KG1 (cell line): ENCODE measurements at regions not wholly inside any gene's neighbourhood (a gene's known extent, or its start where the extent isn't known, plus 50 kb on each side); places are given as distances from the start of the nearest gene placed in this dataset.
"Not testable (repeated sequence)": the region's sequence is repeated elsewhere in the genome, so short reads cannot be mapped to it uniquely, and the experiment has no call there.

Experiments
- DNase-seq: peaks from one replicate; lab custom pipeline; 2025; lab: John Stamatoyannopoulos, UW

DNA sequence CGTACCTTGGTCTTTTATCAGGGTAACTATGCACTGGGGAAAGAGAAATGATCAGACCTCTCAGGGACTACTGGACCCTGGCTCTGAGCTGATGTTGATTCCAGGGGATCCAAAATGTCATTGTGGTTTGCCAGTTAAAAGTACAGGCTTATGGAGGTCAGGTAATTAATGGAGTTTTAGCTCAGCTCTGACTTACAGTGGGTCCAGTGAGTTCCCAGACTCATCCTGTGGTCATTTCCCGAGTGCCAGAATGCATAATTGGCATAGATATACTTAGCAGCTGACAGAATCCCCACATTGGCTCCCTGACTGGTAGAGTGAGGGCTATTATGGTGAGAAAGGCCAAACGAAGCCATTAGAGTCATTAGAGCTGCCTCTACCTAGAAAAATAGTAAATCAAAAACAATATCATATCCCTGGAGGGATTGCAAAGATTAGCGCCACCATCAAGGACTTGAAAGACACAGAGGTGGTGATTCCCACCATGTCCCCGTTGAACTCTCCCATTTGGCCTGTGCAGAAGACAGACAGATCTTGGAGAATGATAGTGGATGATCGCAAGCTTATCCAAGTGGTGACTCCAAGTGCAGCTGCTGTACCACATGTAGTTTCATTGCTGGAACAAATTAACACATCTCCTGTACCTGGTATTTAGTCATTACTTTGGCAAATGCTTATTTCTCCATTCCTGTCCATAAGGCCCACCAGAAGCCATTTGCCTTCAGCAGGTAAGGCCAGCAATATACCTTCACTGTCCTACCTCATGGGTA is 152.4 kb downstream of the THBS2 start:
- DNase-seq = no peak

DNA sequence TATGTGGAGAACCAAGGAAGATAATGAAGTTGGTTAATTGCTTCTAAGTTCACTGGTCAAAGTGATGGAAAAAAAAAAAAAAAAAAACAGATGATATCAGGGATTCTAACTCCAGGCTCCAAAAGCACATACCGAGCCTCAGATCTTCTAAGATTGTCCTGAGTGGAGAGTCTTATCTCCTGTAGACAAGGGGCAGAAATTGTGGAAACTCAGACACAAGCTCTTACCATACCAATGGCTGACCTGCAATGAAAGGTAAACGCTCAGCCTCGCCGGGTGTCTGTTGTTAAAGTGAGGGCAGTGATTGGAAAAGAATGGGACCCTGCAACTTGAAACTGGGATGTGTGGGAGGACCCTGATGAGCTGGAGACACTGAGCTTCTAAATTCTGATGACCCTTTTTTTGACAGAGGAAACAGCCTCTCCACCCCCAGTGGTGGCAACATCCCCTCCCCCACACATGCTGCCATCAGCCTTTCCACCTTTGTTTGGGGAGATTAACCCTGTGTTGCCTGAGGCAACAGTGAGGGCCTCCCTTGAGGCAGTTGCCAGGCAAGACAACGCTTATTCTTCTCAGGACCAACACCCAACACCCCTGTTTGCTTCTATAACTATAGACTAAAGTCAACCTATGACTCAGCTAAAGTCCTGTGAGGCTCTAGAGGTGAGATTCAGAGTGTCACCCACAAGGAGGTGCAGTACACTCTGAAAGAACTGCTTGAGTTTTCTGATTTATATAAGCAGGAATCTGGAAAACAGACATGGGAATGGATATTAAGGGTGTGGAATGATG is 154.0 kb downstream of the THBS2 start:
- no peak for DNase-seq

DNA sequence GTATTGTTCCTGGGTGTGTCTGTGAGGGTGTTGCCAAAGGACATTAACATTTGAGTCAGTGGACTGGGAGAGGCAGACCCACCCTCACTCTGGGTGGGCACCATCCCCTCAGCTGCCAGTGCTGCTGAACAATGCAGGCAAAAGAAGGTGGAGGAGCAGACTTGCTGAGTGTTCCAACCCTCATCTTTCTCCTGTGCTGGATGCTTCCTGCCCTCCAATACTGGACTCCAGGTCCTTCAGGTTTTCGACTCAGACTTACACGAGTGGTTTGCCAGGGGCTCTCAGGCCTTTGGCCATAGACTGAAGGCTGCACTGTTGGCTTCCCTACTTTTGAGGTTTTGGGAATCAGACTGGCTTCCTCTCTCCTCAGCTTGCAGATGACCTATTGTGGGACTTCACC is 155.0 kb downstream of the THBS2 start:
- DNase-seq = not testable (repeated sequence)

DNA sequence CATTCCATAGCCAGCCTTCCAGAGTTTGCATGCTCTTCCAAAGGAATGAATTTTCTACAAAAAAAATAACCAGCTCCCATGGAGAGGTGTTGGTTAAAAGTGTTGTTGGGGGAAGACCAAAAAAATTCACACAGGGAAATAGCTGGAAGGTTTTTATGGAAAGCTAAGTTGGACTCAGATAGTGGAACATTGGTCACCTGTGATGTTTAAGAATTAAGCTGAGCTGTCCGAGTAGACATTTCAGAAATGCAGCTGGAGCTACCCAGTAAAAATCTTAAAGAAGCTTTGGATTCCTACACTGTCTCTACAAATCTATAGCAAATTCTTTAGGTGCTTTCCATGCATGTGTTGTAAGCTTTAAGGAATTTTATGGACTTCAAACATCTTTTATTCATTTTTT is 155.5 kb downstream of the THBS2 start:
- no peak for DNase-seq

DNA sequence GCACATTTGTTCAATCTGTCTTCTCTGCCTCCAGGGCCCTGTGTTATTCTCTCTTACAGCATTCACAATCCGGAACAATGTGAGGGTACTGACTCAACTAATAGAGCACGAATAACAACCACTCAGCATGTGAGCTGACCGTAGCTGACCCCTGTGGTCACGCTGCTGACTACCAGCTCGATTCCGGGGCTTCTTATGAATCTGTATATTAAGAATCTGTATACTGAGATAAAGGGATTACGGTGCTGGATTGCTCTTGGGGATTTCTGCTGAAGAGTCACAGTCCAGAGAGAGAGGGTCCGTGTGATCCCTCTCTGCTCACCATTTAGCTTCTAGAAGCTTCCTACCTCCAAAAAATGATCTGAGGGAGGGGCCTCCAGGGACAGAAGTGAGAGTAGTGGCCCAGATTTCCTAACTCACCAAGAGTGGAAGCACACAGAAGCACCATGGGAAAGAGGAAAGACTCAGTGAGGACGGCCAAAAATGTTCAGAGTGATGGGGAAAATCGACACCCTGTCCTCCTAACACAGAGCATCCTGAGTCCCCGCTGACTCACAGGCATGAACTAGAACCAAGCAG is 156.2 kb downstream of the THBS2 start:
- no peak for DNase-seq

DNA sequence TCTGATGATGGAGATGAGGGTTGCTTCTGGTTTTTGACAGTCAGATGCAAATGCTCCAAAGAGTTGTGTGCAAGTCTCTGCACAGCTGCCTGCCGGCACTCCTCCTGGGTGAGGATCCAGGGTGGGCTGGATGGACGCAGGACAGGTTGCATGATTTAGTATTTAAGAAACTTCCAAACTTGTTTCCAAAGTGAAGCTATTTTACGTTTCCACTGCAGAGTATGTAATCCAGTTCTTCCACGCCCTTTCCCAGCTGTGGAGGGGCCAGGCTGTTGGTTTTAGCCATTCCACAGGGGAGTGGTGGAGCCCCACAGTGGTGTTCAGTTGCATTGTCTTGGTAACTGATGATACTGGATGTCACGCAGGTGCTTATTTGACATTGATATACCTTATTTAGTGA is 157.3 kb downstream of the THBS2 start:
- DNase-seq = no peak

DNA sequence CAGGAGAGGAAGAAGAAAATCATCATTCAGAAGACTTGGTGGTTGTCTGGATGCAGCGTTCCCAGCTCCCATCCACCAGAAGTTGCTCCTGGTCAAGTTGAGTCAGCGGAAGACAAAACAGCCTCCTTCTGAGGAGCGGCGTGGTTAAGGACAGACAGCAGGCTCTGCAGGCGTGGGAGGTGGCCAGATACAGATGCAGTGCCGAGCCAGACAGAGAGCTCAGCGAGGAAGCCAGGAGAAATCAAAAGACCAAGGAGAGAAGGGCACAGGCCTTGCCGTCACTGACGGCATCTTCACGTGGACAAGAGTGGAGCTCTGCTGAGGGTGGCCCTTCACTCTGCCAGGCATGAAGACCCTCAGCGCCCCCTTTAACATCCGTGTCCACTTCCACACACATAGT is 158.5 kb downstream of the THBS2 start:
- DNase-seq = no peak

DNA sequence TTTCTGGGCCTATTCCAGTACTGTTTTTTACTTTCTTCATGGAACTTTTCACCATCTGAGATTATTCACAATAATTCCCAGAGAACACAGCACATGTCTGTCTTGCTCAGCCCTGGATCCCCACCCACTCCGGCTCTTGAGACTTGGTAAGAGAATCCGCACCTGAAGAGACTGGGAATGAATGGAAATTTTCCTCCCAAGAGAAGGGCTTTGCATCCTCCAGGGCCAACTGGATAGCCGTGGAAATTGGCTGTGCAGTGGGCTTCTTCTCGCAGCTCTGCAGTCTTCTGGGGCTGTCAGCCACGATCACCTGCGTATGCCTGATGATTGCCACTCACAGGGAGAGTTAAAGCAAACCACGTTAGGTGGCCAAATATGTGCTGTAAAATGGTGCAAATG is 159.1 kb downstream of the THBS2 start:
- no peak for DNase-seq

DNA sequence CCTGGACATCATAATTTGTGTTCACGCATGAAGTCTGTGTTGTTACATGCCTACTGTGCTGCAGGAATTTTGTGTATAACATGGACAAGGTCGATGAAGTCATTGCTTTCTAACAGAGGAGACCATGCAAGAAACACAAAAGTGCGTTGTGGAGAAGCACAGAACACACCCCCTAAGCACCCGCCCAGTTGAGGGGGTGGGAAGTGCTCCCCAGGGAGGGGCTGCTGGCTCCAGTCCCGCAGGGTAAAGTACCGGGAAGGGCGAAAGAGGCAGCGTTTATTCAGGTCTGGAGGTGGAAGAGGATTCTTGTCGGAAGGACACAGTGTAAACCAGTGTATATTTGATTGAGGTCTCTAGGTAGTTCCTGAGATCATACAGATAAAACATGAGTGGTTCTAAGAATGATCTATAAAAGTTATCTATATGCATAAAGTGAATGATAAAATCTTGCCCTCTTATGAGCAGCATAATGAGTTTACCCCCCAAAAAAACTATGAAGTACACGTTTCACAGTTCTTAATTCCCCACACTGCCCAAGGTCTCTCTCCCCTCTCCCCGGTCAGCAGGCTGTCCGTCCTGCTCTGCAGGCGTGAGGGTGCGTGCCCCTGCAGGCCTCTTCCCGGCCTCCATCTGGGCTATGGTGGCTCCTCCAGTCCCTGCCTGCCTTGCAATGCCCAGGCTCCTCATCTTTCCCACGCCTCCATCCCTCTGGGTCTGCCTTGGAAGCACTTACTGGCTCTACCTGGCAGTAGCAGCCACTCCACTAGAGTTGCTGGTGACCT is 159.7 kb downstream of the THBS2 start:
- no peak for DNase-seq

DNA sequence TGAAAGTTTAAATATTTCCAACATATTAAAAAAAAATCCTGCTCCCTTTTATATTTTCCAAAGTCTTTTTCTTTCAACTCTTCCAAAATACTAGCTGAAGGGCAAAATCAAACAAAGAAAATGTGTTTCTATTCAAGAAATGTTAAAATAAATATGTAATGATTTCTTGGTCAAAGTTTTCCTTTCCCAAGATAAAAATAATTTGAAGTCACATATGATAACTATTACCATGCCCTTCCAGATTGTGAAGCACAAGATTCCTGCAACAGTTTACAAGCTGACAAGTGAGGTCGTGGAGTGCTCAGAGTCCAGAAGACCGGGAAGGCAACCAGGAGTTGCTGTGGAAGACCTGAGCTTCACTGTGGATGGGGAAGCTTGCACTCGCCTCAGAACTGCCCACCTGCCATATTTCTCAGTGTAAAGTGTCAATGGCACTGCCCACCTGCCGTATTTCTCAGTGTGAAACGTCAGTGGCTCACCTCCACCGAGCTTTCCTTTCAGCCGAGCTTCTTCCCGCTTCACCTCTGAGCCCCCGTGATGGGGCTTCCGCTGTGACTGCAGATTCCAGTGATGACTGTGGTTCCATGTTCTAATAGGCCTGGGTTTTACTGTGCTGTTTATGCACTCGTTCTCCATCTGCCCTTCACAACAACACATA is 160.5 kb downstream of the THBS2 start:
- no peak for DNase-seq

DNA sequence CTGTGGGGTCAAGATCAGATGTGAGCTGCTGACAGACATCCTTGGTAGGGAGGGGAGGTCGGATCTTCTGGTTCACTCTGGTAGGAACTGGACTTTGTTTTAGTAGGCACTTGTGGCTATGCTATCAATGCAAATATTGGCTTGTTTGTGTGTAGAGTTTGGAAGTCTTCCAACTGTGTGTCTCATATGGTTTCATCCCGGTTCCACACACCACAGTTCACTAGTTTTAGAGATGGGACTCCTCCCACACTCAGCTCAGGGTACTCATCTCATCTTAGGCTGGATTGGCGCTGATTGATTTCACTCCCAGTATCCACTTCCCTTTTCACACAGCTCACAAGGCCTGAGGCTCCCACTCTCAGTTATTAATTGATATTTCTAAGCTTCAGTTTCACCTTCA is 161.3 kb downstream of the THBS2 start:
- DNase-seq = no peak

DNA sequence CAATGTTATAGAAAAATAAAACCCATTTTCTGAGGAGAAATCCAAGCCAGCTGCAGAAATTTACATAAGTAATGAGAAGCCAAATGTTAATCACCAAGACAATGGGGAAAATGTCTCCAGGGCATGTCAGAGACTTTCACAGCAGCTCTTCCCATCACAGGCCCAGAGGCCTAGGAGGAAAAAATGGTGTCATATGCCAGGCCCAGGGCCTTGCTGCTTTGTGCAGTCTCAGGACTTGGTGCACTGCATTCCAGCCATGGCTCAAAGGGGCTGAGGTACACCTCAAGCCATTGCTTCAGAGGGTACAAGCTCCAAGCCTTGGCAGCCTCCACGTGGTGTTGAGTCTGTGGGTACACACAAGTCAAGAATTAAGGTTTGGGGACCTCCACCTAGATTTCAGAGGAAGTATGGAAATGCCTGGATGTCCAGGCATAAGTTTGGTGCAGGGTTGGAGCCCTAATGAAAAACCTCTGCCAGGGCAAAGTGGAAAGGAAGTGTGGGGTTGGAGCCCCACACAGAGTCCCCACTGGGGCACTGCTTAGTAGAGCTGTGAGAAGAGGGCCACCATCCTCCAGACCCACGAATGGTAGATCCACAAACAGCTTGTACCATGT is 163.0 kb downstream of the THBS2 start:
- not testable (repeated sequence) for DNase-seq

DNA sequence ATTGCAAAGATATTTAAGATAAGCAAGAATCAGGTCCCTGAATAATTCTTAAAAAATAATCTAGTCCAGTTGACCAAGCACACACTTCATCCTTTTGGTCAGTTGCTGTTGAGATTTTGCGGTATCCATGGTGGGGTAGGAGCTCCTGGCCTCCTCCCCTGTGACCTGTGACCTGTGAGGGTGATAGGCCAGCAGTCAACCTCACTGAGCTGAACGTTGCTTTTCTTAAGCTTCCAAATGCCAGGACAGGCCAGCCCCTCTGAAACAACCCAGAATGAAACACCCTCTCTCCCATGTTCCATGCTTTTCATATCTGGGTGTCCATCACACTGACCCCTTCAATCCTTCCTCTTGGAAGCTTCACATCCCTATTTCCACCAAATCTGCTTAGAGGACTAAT is 164.9 kb downstream of the THBS2 start:
- no peak for DNase-seq

DNA sequence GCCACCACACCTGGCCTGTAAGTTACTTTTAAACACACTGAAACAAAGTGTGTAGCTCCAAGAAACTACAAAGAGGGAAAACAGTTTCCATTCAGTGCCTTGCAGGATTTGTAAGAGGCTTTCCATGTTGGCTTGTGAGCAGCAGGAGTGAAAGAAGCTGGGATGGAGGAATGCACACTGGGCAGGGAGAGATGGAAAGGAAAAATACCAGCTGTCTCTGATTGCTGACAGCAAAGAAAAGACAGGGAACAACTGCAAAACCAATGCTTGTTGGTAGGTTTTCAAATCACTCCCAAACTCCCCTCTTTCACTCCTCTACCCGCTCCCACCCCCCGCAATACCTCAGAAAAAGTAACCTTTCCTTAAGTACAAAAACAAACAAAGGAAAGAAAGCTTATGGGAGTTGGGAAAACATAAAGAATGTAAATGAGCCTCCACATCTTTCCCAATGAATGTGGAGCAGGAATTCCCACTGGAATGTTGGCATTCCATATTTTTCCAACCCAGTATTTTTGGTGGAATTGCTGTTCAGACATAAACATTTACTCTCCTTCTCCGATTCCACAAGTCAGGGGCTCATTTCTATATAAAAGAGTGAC is 166.1 kb downstream of the THBS2 start:
- DNase-seq = no peak

DNA sequence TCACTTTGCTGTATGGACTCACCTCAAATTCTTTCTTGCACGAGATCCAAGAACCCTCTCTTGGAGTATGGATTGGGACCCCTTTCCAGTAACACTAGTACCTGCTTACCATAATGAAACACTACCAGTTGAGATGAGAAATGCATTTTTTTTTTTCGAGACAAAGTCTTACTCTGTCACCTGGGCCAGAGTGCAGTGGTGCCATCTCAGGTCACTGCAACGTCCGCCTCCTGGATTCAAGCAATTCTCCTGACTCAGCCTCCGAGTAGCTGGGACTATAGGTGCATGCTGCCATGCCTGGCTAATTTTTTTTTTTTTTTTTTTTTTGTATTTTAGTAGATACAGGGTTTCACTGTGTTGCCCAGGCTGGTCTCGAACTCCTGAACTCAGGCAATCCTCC is 167.0 kb downstream of the THBS2 start:
- not testable (repeated sequence) for DNase-seq

DNA sequence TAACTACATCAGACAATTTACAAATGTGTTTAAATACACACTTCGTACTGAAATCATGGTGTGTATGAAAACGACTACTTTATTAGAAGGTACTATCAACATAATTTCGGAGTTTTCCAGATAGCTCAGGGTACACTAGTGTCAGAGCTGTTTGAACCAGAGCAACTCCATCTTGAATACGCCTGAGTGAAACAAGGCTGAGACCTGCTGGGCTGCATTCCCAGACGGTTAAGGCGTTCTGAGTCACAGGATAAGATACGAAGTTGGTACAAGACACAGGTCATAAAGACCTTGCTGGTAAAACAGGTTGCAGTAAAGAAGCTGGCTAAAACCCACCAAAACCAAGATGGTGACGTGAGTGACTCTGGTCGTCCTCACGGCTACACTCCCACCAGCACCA is 167.6 kb downstream of the THBS2 start:
- DNase-seq = no peak

DNA sequence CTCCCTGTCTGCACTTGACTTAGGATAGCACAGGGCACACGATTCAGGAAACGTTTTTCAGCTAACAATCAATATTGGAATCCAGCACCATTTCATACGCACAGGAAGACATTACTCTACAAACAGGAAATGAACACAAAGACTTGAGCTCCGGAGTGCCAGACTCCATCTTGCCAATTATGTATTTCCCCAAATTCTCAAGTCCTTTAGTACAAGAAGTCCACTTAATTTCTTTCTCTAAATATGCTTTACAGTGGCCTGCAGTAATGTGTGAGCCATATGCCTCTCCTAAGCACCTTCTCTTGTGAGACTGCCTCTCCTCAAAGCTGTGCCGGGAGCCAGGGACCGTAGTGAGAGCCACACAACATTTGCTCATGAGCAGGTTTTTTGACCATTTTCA is 168.2 kb downstream of the THBS2 start:
- DNase-seq = no peak

DNA sequence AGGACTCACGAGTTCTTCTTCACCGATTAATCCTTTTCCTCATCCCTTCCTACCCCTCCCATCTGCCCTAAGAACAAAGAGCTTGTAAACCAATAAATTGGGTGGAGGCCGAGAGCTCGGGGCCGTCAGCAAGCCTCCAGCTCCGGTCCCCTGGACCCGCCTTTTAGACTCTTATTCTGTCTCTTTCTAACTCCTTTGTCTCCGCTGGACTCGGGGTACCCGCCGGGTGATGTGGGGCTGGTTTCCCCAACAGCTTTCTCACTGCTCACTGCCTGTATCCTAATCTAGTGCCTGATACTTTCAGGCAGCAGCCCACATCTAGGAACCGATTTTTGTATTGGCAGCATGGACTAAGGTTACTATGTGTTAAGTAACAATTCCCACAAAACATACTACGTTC is 169.1 kb downstream of the THBS2 start:
- not testable (repeated sequence) for DNase-seq

DNA sequence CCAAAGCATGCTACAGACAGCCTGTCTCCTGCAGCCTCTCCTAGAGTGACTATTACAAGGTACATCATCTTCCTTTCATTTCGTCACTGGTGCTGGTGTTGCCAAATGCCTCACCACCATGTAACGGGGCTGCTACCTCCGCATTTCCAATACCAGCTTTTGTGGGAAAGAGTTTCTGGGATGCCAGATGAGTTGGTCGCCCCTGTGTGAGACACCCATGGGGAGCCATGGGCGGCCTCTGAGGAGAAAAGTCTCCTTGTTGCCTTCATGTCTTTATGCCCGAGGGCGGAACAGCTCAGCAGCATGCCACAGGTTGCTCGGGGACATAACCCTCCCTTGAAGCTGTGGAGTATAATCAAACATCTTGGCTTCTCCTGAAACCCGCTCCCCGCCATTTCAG is 169.6 kb downstream of the THBS2 start:
- DNase-seq = no peak

DNA sequence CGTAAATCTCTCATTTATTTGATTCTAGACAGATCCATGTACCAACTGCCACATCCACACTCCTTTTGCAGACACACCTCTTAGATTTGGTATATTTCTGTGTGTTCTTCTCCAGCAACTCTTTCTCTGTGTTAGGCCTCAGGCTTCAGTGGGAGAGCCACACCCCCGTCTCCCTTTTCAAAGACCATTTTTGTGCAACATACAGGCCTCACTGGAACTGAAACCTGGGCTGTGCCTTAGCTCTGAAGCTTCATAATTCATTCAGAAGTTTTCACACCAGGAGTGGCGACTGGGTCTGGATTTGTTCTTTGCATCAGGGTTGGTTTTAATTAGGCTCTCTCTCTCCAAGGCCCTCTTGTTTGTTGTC is 170.2 kb downstream of the THBS2 start:
- no peak for DNase-seq
